Right lobe of liver (tissue), 4 donors: ENCODE measurements at regions not wholly inside any gene's neighbourhood (a gene's known extent, or its start where the extent isn't known, plus 50 kb on each side); places are given as distances from the start of the nearest gene placed in this dataset.
"Not testable (repeated sequence)": the region's sequence is repeated elsewhere in the genome, so short reads cannot be mapped to it uniquely, and the experiment has no call there.

Experiments
- CTCF ChIP-seq, 4 donors: fragments of 200-600 bp in 3 of 4; fragments of 450-650 bp in 1 of 4; IDR thresholded peaks; one replicate each; pipeline versions ENCODE4 v1.5.1 to v1.8.0; 2016 to 2022; ENCODE audit warnings: antibody characterized with exemption in 4 of 4, mild to moderate bottlenecking in 2 of 4
- POLR2A ChIP-seq: fragments of 450-650 bp; IDR thresholded peaks from one replicate; pipeline ENCODE4 v1.6.1; 2017; ENCODE audit warnings: antibody characterized with exemption, mild to moderate bottlenecking
- donor health status: DM: no; HTN: no; CAD: no.
- donor health status: DM: no; HTN: no; CAD: no.
- donor health status: DM: no; HTN: yes; CAD: no.

DNA sequence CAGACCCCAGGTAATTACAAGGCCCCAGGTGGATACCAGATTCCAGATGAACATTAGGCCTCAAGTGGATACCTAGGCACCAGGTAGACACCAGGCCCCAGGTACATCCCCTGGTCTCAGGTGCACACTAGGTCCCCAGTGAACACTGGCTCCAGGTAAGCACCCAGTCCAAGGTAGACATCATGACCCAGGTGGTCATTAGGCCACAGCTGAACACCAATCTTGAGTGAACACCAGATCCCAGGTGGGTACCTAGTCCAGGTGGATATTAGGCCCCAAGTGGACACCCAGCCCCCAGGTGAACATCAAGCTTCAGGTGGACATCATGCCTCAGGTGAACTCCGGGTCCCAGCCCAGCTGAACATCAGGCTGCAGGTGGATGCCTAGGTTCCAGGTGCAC, 1486.2 kb upstream of the TPTE start:
- TF ChIP-seq CTCF (IDR thresholded peaks at IDR 0.05); POLR2A: not testable (repeated sequence)
